Fibroblast of villous mesenchyme (primary cell): ENCODE measurements at regions not wholly inside any gene's neighbourhood (a gene's known extent, or its start where the extent isn't known, plus 50 kb on each side); places are given as distances from the start of the nearest gene placed in this dataset.

Source experiments
- DNase-seq: peaks from one replicate; pipeline ENCODE4 v3.0.0-alpha.2; 2010; ENCODE audit warnings: low read depth
- H3K4me3 ChIP-seq: 2 replicates; pipeline ENCODE4 v1.5.1; 2011; ENCODE audit warnings: low read depth, mild to moderate bottlenecking, low read length
- TF ChIP-seq, protein P1 (sequence below): IDR thresholded peaks from 2 replicates; pipeline ENCODE4 v1.5.1; 2012; ENCODE audit warnings: low read depth, mild to moderate bottlenecking, low read length; ENCODE audit not compliant: insufficient read depth

DNA sequence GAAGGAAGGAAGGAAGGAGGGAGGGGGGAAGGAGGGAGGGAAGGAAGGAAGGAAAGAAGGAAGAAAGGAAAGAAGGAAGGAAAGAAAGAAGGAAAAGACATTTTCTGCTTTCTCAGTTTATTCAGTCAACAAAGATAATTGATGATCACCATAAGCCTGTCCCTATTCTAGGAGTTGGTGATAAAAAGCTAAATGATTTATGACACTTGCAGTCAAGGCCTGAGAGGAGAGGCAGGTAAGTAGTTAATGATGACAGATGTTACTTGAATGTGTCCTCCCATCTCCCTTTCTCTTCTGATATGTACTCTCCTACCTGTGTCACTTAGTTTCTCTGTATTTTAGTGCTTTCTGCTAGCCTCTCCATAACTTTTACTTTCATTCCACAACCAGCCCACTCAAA lies 141.3 kb downstream of the SLITRK6 start:
- TF ChIP-seq, protein P1, sequence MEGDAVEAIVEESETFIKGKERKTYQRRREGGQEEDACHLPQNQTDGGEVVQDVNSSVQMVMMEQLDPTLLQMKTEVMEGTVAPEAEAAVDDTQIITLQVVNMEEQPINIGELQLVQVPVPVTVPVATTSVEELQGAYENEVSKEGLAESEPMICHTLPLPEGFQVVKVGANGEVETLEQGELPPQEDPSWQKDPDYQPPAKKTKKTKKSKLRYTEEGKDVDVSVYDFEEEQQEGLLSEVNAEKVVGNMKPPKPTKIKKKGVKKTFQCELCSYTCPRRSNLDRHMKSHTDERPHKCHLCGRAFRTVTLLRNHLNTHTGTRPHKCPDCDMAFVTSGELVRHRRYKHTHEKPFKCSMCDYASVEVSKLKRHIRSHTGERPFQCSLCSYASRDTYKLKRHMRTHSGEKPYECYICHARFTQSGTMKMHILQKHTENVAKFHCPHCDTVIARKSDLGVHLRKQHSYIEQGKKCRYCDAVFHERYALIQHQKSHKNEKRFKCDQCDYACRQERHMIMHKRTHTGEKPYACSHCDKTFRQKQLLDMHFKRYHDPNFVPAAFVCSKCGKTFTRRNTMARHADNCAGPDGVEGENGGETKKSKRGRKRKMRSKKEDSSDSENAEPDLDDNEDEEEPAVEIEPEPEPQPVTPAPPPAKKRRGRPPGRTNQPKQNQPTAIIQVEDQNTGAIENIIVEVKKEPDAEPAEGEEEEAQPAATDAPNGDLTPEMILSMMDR: no peak
- H3K4me3 ChIP-seq: no peak overlapping the region
- DNase-seq: no peak

DNA sequence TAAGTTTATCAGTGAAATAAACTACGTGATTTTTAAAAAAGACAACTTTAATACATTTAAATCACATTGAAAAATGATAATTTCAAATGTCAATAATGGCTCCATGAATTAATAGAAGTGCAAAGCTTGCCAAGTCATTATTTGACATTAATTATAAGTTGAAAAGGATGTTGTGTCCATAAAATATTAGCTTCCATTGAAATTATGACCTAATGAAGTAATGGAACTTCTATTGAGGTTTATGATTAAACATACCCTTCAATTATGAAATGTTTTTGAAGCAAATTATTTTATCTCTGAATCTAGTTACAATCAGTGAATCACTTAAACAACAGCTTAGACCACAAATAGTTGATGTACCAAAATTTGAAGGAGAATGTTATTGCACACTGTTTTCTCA lies 144.2 kb downstream of the SLITRK6 start:
- TF ChIP-seq, protein P1: no peak
- H3K4me3 ChIP-seq: no peak overlapping the region
- DNase-seq: no peak

DNA sequence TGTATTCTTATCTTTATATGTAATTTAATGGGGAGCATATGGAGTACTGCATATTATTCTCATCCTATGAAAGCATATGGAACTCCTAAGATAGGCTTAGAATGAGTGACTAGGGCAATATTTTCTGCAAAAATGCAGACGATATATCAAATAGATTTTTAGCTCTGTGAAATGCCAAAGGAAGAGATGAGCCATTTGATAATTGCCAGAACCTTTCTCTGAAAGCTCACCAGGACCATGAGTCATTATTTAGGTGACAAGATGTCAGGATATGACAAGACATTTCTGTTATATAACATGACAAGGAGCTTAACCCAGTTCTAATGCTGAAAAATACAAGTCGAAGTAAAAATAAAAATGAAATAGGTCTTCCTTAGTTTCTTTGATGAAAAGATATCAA lies 145.0 kb downstream of the SLITRK6 start:
- H3K4me3 ChIP-seq: no peak overlapping the region
- no peak for DNase-seq
- TF ChIP-seq, protein P1: no peak

DNA sequence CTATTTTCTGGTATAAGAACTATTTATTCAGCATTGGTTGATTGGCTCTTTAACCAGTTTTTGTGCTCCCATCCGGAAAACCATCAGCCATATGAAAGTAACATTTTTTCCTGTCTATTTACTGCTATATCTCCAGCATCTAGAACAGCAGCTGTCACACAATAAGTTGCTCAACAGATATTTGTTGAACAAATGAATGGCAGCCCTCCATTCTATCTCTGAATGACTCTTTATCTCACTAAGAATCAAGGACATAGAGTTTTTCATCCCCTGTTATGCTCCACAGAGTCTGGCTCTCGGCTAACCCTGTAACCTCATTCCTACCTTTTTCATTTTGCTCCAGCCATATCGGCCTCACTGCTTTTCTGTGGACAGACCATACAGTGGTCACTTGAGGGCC lies 145.5 kb downstream of the SLITRK6 start:
- no peak overlapping the region for H3K4me3 ChIP-seq
- TF ChIP-seq, protein P1: no peak
- no peak for DNase-seq

DNA sequence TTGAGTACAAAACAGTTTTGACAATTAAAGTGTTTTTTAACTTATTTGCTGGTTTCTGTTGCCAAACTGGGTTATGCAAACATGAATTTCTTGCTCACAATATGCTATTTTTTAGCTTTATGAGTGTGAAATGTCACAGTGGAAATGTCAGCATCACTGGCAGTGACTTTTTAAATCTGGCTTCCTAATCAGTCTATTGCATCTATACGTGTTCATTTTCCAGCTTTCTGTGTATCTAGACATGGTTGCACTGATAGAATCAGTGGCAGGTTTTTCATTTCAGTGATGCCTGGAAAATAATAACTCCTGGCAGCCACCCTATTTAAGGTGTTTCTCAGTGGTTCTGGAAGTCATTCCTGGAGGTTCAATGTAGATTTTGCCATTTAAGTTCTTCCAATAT lies 146.7 kb downstream of the SLITRK6 start:
- no peak for DNase-seq
- TF ChIP-seq, protein P1: no peak
- no peak overlapping the region for H3K4me3 ChIP-seq

DNA sequence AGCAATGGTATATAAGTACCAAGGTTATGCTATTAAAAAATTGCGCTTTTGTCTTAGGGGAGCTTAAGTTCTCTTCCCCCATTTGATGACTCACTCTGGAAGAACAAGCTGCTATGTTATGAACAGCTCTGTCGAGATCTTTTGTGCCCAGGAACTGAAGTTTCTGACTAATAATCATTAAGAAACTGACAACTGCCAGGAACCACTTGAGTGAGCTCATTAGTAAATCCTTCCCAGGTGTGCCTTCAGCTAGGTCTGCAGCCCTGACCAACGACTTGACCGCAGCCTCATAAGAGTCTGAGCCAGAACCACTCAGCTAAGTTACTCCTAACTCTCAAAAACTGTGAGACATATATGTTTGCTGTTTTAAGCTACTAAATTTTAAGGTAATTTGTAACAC lies 147.8 kb downstream of the SLITRK6 start:
- DNase-seq: no peak
- no peak overlapping the region for H3K4me3 ChIP-seq
- TF ChIP-seq, protein P1: no peak

DNA sequence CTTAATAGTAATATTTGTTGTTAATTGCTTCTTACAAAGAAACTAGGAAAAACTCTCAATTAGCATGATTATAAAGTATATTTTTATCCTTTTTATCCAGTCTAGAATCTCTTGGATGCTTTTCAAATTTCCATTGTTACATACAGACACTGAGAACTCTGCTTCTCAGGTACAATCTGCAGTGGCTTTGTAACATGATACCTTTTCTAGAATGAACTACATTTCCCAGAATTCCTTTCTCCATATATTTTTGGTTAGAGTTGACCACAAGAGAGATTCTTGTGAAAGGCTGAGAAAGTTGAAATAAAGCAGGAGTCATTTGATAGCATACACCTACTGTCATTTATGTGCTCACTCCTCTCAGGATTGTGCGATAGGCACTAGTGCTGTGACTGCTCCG lies 148.6 kb downstream of the SLITRK6 start:
- DNase-seq: no peak
- TF ChIP-seq, protein P1: no peak
- no peak overlapping the region for H3K4me3 ChIP-seq
